GM19035 (cell line): ENCODE measurements at regions not wholly inside any gene's neighbourhood (a gene's known extent, or its start where the extent isn't known, plus 50 kb on each side); places are given as distances from the start of the nearest gene placed in this dataset.

ENCODE experiments used
- ATAC-seq: cut with Tn5 transposase; IDR thresholded peaks from one replicate; pipeline ENCODE4 v1.9.1; 2021; ENCODE audit not compliant: unreplicated experiment

- no peak for ATAC-seq
These were observed 69.6 kb downstream of the RBFOX3 start for GRCh38 chr17:79541056-79541850.

DNA sequence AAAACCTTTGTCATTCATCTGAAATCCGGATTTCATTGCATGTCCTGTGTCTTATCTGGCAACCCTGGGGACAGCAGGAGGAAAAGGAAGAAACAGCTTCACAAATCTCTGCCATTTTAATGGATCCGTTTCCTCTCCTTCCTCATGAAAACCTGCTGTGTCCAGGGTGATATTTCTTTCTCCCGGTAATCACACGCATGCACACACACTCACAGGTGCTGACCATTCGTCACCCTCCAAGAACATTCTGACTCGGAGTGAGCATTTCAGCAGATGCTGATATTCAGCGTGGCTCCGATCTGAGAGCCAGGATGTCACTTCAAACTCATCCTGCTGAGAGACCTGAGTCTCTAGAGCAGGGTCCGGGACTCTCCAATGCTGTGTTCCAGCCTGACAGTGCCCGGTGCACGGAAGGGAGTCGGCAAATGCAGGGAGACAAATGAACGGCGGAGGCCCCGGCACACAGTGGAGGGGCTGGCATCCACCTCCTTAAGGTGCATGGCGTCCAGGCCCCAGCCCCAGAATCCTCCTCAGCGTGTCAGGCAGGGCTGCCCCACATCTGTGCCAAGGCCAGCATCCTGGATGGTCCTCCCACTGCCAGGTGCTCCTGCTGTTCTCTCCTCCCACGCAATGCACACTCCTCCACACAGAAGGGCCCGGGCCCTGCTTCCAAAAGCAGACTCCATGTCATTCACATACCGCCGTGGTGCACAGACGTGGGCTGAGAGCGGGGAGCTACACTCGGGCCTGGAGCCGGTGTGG, 70.7 kb downstream of the RBFOX3 start:
- ATAC-seq, result no peak

GRCh38 chr17:79538291-79538690, 72.6 kb downstream of the RBFOX3 start:
- no peak for ATAC-seq

DNA sequence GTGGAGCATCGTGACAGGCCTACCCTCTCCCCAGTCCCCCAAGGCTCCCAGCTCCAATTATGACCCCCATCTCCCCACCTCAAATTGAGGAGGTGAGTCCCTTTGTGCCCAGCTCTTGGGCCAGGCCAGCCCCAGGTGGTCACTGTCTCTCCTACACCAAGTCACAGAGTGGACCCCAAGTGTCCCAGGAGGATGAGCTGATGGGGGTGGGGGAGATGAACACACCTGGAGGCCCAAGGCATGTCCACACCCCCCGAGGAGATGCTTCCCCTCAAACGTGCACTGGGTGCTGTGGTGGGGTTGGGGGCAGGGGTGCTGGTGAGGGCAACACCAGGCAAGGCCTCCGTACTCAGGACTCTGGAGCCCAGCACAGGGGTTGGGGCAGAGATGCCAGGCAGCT, 73.2 kb downstream of the RBFOX3 start:
- no peak for ATAC-seq

GRCh38 chr17:79537061-79537460, 73.8 kb downstream of the RBFOX3 start:
- ATAC-seq, result no peak

GRCh38 chr17:79536212-79536840, 74.5 kb downstream of the RBFOX3 start:
- no peak for ATAC-seq

GRCh38 chr17:79535728-79536025, 75.2 kb downstream of the RBFOX3 start:
- ATAC-seq, result no peak

GRCh38 chr17:79534851-79535727, 75.8 kb downstream of the RBFOX3 start:
- ATAC-seq, result no peak

DNA sequence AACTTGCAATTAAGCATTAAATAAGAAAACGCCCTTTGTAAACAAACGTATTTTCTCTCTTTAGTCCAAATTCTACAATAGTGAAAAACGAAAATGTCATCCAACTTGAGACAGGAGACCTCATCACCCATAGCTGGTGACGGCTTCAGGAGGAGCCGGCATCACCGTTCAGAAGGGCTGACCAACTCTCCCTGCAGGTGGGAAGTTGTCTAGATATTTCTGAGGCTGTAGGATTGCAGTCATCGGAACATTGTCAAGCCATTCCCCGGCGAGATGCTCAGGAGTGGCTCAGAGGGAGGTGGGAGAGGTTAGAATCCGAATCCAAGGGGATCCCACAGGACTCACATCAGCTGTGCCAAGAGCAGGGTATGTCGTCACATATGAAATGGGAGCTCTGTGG, 76.7 kb downstream of the RBFOX3 start:
- ATAC-seq, result no peak

DNA sequence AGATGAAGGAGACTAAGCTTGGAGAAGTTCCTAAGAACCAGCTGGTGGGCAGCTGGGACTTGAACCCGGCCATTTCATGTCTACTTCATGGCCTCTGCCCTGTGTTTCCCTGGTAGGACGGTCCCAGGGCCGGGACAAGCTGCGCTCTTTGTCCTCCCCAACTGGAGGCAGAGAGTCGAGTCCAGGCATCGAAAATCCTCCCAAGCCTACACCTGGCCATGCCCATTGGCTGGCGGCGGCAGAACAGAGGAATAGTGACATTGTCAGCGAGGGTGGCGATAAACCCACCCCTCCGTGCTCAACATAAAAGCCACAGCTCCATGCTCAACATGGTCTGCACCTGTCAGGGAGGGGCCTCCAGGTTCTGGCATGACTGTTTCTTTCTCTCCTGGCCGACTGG, 77.7 kb downstream of the RBFOX3 start:
- no peak for ATAC-seq

- no peak for ATAC-seq
These were observed 78.6 kb downstream of the RBFOX3 start for GRCh38 chr17:79532107-79532790.

GRCh38 chr17:79531191-79532095, 79.4 kb downstream of the RBFOX3 start:
- no peak for ATAC-seq

DNA sequence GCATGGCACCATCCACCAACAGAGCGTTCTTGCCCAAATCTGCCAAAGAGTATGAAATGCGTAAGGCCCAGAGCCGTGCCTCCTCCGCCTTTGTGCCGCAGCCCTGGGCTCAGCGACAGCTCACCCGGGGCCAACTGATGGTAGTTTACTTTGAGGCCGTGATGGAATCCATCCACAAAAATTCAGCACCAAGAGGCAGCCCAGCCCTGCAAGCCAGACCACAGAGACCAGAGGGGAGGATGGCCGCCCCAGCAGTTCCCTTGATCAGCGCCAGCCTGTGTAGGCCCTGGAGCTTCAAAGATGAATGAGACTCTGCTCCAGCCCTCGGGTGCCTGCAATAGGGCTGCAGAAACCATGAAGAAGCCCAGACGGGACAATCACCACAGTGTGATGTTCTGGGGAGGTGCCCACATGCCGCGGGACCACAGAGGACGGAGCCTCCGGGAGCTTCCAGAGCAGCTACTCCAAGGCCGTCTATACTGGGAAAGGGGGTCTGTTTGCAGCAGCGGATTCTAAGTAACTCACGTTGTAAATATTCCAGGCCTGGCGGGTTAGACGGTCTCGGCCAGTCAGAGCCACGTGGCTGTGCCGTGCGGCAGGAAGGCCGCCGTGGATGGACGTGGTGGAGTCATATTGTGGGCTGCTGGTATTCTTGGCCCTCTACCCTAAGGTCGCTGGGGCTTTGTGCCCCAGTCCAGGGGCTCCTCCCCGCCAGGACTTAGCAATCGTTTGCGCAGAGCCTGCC, 80.3 kb downstream of the RBFOX3 start:
- ATAC-seq, result no peak

- no peak for ATAC-seq
These were observed 81.2 kb downstream of the RBFOX3 start for GRCh38 chr17:79529661-79530081.

GRCh38 chr17:79528592-79529125, 82.2 kb downstream of the RBFOX3 start:
- ATAC-seq, result no peak

DNA sequence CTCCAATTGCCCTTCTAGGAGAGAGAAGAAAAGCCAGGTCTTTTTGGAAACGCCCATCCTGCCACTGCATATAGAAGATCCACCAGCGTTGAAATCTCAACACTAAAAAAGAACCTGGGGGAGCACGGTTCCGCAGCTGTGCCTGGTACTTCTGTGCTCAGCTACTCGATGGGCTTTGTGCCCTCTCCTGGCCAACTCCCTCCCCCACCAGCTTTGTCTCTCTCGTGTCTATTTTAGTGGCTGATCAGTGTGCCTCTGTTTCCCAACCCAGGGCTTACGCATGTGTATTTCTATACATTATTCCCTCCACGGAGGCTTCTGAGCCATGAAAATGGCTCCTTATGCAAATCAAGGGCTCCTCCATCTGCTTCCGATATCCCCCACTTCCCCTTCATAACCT, 83.5 kb downstream of the RBFOX3 start:
- ATAC-seq, result no peak

DNA sequence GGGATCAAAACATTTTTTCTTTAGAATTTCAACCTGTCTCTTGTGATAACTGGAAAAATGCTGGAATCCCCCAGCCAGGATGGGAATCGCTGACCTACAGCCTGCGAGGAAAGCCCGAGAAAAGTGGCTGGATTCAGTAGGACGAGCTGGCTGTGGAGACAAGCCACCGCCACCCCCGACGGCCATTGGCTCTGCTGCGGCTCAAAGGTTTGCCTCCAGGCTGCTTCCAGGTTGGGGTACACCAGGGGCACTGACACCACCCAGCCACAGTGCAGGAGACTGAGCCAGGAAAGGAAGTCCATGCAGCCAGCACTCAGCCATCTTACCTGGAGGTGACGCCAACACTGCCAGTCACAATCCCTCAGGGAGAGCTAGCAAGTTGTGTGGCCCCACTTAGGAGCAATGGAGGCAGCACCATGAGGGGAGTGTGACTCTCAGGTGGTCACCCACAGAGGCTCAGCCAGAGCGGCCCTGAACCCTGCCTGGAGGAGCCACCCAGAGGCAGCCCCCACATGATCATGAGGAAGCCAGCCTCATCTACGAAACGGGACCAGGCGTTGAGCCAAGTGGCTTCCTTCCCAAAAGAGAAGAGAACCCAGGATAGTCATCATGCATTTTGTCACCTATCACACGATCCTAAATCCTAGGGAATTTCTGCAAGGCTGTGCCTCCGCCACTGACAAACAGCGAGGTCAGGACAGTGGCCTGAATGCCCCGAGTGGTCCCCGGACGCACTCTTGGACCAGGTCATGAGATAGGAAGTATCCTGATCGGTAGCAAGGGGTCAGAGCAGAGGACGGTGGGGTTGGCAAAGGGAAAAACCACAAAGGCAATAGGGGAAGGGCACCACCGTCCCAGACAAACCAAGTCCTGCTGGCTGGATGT, 84.8 kb downstream of the RBFOX3 start:
- no peak for ATAC-seq
